ENCODE measurements at regions not wholly inside any gene's neighbourhood (a gene's known extent, or its start where the extent isn't known, plus 50 kb on each side); places are given as distances from the start of the nearest gene placed in this dataset.
"Not testable (repeated sequence)": the region's sequence is repeated elsewhere in the genome, so short reads cannot be mapped to it uniquely, and the experiment has no call there.

- DNase-seq: peak in 3 of 10 donors; percentile 41 to 91 (median 72)
- intact Hi-C loops (cut with DNase I): no loop called here
Measured at GRCh38 chr1:201715801-201716741, 112.9 kb upstream of the IPO9 start.

- peak in 2 of 10 donors; percentile 45 to 68 for DNase-seq
- intact Hi-C loops (cut with DNase I): no loop called here
Measured at GRCh38 chr1:201716742-201717135, 112.2 kb upstream of the IPO9 start.

GRCh38 chr1:201717286-201717685 lies 111.7 kb upstream of the IPO9 start:
- DNase-seq: peak in 2 of 10 donors; percentile 32 to 67
- intact Hi-C loops (cut with DNase I): no loop called here

- intact Hi-C loops (cut with DNase I): no loop called here
- DNase-seq: peak in 3 of 10 donors; percentile 69 to 93 (median 71)
Measured at GRCh38 chr1:201718346-201719202, 110.4 kb upstream of the IPO9 start.

- peak in 8 of 10 donors; percentile 57 to 95 (median 74) for DNase-seq
- intact Hi-C loops (cut with DNase I): no loop called here
Measured at GRCh38 chr1:201719812-201720521, 109.0 kb upstream of the IPO9 start.

- intact Hi-C loops (cut with DNase I): no loop called here
- no peak for DNase-seq
Measured at GRCh38 chr1:201720522-201720844, 108.5 kb upstream of the IPO9 start.

GRCh38 chr1:201721082-201722049 lies 107.6 kb upstream of the IPO9 start:
- peak in 2 of 10 donors; percentile 34 to 41 for DNase-seq
- intact Hi-C loops (cut with DNase I): no loop called here

GRCh38 chr1:201724039-201724765 lies 104.8 kb upstream of the IPO9 start:
- DNase-seq: peak in 1 of 10 donors; percentile 1
- intact Hi-C loops (cut with DNase I): no loop called here

- intact Hi-C loops (cut with DNase I): no loop called here
- DNase-seq: no peak
Measured at GRCh38 chr1:201724766-201725118, 104.2 kb upstream of the IPO9 start.

GRCh38 chr1:201726700-201727099 lies 102.3 kb upstream of the IPO9 start:
- intact Hi-C loops (cut with DNase I): no loop called here
- DNase-seq: no peak

GRCh38 chr1:201728731-201729130 lies 100.2 kb upstream of the IPO9 start:
- intact Hi-C loops (cut with DNase I): no loop called here
- DNase-seq: no peak

GRCh38 chr1:201729973-201730608 lies 98.9 kb upstream of the IPO9 start:
- intact Hi-C loops (cut with DNase I): no loop called here
- DNase-seq: peak in 1 of 10 donors; percentile 75

- intact Hi-C loops (cut with DNase I): no loop called here
- DNase-seq: peak in 3 of 10 donors; percentile 59 to 93 (median 62)
Measured at GRCh38 chr1:201730611-201731010, 98.3 kb upstream of the IPO9 start.

GRCh38 chr1:201731142-201731541 lies 97.8 kb upstream of the IPO9 start:
- intact Hi-C loops (cut with DNase I): no loop called here
- peak in 2 of 10 donors; percentile 49 to 90 for DNase-seq

- intact Hi-C loops (cut with DNase I): no loop called here
Measured at GRCh38 chr1:201731592-201731991, 97.4 kb upstream of the IPO9 start.

GRCh38 chr1:201732351-201732750 lies 96.6 kb upstream of the IPO9 start:
- intact Hi-C loops (cut with DNase I): no loop called here
- DNase-seq: no peak

More at GRCh38 chr1:201731592-201731991, 97.4 kb upstream of the IPO9 start:
- peak in 1 of 10 donors; percentile 66 for DNase-seq

GRCh38 chr1:201734221-201734620 lies 94.7 kb upstream of the IPO9 start:
- DNase-seq; intact Hi-C loops (cut with DNase I): not testable (repeated sequence)

- DNase-seq: no peak
- intact Hi-C loops (cut with DNase I): no loop called here
Measured at GRCh38 chr1:201734786-201735185, 94.2 kb upstream of the IPO9 start.
